ENCODE measurements at regions not wholly inside any gene's neighbourhood (a gene's known extent, or its start where the extent isn't known, plus 50 kb on each side); places are given as distances from the start of the nearest gene placed in this dataset.
"Not testable (repeated sequence)": the region's sequence is repeated elsewhere in the genome, so short reads cannot be mapped to it uniquely, and the experiment has no call there.

GRCh38 chr4:159748834-159749444 is 646.1 kb downstream of the RAPGEF2 start:
- no peak for DNase-seq

GRCh38 chr4:159757499-159757898 is 654.6 kb downstream of the RAPGEF2 start:
- DNase-seq: no peak

GRCh38 chr4:159758061-159758460 is 655.2 kb downstream of the RAPGEF2 start:
- DNase-seq: no peak

GRCh38 chr4:159762672-159763071 is 659.8 kb downstream of the RAPGEF2 start:
- no peak for DNase-seq

GRCh38 chr4:159764343-159764952 is 661.6 kb downstream of the RAPGEF2 start:
- DNase-seq: no peak

- DNase-seq: no peak
Observed at GRCh38 chr4:159765382-159765781, 662.5 kb downstream of the RAPGEF2 start.

- DNase-seq: no peak
Observed at GRCh38 chr4:159766241-159766640, 663.4 kb downstream of the RAPGEF2 start.

- no peak for DNase-seq
Observed at GRCh38 chr4:159767406-159767805, 664.5 kb downstream of the RAPGEF2 start.

- DNase-seq: no peak
Observed at GRCh38 chr4:159768016-159768415, 665.1 kb downstream of the RAPGEF2 start.

- no peak for DNase-seq
Observed at GRCh38 chr4:159770401-159770800, 667.5 kb downstream of the RAPGEF2 start.

- DNase-seq: no peak
Observed at GRCh38 chr4:159770969-159771368, 668.1 kb downstream of the RAPGEF2 start.

GRCh38 chr4:159776961-159777360 is 674.1 kb downstream of the RAPGEF2 start:
- DNase-seq: no peak

- DNase-seq: no peak
Observed at GRCh38 chr4:159777689-159778088, 674.8 kb downstream of the RAPGEF2 start.

GRCh38 chr4:159778298-159778697 is 675.4 kb downstream of the RAPGEF2 start:
- no peak for DNase-seq

- DNase-seq: no peak
Observed at GRCh38 chr4:159779716-159780115, 676.8 kb downstream of the RAPGEF2 start.

- DNase-seq: no peak
Observed at GRCh38 chr4:159780196-159780922, 677.5 kb downstream of the RAPGEF2 start.

GRCh38 chr4:159787901-159788300 is 685.0 kb downstream of the RAPGEF2 start:
- DNase-seq: no peak

- no peak for DNase-seq
Observed at GRCh38 chr4:159791334-159791733, 688.5 kb downstream of the RAPGEF2 start.

- not testable (repeated sequence) for DNase-seq
Observed at GRCh38 chr4:159804592-159804991, 701.7 kb downstream of the RAPGEF2 start.

- no peak for DNase-seq
Observed at GRCh38 chr4:159823743-159824142, 720.9 kb downstream of the RAPGEF2 start.

GRCh38 chr4:159828687-159829086 is 725.8 kb downstream of the RAPGEF2 start:
- DNase-seq: no peak

- no peak for DNase-seq
Observed at GRCh38 chr4:159829184-159829583, 726.3 kb downstream of the RAPGEF2 start.

GRCh38 chr4:159837071-159837470 is 734.2 kb downstream of the RAPGEF2 start:
- DNase-seq: no peak

- no peak for DNase-seq
Observed at GRCh38 chr4:159855731-159856130, 752.9 kb downstream of the RAPGEF2 start.
